HG03442 (cell line): ENCODE measurements at regions not wholly inside any gene's neighbourhood (a gene's known extent, or its start where the extent isn't known, plus 50 kb on each side); places are given as distances from the start of the nearest gene placed in this dataset.
A peak's percentile ranks its signal among the peaks of the same experiment; 100 is the strongest.
"Not testable (repeated sequence)": the region's sequence is repeated elsewhere in the genome, so short reads cannot be mapped to it uniquely, and the experiment has no call there.

Experiments used
- ATAC-seq: cut with Tn5 transposase; IDR thresholded peaks from one replicate; pipeline ENCODE4 v1.9.1; 2021; ENCODE audit warnings: mild to moderate bottlenecking, moderate library complexity; ENCODE audit not compliant: unreplicated experiment

DNA sequence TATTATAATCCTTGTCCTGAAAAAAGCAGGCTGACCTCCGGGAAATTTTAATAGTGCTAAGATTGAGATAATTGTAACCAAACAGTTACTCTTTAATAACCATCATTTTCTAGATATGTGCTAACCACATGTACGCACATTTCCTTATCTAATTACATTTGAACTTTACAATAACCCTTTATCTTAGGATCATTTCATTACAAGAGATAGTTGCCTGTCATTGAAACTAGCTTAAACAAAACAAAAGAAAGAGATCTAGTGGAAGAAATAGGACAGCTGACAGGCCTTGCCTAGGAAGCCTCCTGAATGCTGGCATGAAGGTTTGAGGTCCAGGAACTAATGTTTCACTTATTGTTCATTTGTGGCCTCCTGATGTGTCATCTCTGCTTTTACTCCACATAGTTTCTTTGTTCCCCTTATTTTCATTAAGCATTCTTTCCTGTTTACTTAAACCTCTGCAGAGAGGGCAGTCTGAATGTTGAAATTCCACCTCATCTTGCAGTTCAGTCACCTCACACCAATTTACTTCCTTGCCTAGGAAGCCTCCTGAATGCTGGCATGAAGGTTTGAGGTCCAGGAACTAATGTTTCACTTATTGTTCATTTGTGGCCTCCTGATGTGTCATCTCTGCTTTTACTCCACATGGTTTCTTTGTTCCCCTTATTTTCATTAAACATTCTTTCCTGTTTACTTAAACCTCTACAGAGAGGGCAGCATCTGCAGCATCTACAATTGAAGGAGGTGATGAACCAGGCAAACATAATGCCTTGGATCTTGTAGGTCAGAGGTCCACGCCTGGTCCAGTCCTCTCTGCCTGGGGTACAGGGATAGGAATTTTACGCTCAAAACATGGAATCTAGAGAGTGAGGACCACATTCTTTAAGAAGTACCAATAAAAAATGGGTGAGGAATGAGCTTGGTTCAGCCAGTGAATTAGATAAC, 247.5 kb downstream of the SPATA31A6 start:
- ATAC-seq = not testable (repeated sequence)

DNA sequence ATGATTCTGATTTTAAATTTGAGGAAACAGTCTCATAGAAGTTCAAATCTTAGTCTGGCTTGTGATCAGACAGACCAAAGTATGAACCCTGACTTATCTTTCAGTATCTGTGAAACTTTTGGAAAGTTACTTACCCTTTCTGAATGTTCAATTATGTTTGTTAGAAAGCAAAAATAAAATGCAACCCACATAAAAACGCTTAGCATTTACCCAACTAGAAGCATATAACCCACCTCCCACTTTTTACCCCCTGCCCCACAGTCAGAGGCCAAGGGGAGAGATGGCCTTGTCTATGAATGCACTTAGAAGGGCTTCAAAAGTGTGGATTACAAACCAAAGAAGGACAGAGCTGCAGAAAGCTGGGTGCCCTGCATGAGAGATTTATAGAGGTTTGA, 248.2 kb downstream of the SPATA31A6 start:
- not testable (repeated sequence) for ATAC-seq

DNA sequence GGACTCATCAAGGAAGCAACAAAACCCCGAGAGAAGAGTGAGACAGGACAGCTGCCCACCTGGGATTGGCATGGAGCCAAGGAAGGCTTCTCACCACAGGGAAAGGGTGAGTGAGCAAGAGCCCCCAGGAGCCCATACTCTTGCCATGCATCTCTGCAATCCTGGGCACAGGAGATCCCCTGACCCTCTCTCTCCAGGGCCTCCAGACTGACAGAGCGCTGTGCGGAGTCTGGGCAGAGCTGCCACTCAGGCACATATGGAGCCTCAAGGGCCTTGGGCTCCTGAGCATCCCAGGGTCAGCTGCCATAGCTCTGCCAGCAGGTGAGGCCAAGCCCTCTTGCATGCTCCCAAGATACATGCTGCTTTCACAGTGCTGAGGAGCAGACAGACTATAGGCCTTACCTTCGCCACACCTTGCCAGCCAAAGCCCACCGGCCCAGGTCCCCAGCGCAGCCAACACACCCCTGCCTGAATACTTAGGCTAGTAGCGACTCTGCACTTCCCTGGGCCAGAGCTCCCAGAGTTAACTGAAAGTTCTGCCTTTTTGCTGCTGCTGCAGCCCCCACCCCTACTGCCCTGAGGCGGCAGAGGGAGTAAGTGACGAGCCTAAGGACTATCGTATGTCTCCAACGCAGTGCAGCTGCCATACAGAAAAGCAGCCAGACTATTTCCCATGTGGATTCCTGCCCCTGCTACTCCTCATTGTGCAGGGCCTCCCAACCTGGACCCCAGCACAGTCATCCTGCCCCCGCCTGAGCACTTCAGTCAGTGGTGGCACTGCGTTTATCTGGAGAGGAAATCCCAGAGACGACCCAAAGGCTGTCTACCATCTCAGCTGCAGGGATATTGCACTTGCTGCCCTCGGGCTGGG, 251.6 kb downstream of the SPATA31A6 start:
- ATAC-seq = not testable (repeated sequence)

DNA sequence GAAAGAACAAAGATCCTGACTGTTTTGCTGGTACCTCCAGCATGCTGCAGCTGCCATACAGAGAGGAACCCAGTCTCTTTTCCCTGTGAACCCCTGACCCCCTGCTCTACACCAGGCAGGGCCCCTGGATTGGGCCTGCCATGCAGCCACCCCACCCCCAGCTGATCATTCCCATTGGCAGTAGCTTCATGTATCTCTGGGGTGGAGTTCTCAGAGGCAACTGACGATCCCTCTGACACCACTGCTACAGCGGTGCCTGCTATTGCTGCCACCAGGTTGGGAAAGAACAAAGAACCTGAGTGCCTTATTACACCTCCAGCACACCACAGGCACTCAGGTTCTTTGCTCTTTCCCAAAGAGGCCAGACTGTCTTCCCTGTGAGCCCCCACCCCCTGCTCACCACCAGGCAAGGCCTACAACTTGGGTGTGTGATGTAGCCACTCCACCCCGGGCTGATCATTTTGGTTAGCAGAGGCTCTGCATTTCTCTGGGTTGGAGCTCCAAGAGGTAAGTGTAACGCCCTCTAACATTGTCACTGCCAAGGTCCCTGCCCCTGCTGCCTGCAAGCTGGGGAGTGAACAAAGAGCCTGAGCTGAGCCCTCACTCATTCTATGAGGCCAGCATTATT, 252.4 kb downstream of the SPATA31A6 start:
- ATAC-seq = not testable (repeated sequence)

DNA sequence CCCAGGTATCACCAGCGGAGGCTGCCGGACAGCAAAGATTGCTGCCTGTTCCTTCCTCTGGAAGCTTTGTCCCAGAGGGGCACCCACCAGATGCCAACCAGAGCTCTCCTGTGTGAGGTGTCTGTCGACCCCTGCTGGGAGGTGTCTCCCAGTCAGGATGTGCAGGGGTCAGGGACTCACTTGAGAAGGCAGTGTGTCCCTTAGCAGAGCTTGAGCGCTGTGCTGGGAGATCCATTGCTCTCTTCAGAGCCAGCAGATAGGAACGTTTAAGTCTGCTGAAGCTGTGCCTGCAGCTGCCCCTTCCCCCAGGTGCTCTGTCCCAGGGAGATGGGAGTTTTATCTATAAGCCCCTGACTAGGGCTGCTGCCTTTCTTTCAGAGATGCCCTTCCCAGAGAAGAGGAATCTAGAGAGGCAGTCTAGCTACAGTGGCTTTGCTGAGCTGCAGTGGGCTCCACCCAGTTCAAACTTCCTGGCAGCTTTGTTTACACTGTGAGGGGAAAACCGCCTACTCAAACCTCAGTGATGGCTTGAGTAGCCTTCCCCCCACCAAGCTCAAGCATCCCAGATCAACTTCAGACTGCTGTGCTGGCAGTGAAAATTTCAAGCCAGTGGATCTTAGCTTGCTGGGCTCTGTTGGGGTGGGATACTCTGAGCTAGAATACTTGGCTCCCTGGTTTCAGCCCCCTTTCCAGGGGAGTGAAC, 253.7 kb downstream of the SPATA31A6 start:
- not testable (repeated sequence) for ATAC-seq

DNA sequence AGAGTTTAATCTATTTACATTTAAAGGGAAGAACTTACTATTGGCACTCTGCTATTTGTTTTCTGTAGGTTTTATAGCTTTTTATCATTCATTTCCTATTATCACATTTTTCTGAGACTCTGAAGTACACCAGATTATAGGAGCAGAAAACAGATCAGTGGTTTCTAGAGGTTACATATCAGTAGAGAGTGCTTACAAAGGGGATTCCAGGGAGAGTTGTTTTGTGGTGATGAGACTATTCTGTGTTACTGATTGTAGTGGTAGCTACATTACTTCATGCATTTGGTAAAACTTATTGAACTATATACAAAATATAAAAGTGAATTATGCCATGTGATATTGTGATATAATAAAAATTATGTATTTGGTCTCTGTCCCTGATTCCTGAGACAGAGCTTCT, 259.2 kb downstream of the SPATA31A6 start:
- ATAC-seq = not testable (repeated sequence)

DNA sequence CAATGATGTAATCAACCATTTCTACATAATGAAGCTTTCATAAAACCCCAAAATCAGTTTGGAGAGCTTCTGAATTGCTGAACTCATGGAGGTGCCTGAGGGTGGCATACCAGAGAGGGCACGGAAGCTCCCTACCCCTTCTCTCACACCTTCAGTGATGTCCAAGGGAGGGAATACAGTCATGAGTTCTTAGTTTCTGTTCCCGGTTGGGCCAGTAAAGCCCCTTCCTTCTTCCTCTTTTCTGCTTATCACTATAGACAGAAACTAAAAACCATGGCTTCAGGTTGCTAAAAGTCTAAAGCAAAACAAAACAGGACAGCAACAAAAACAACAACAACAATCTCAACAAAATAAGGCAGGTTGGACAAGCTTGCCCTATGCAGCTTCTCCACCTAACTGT, 260.0 kb downstream of the SPATA31A6 start:
- ATAC-seq = not testable (repeated sequence)

DNA sequence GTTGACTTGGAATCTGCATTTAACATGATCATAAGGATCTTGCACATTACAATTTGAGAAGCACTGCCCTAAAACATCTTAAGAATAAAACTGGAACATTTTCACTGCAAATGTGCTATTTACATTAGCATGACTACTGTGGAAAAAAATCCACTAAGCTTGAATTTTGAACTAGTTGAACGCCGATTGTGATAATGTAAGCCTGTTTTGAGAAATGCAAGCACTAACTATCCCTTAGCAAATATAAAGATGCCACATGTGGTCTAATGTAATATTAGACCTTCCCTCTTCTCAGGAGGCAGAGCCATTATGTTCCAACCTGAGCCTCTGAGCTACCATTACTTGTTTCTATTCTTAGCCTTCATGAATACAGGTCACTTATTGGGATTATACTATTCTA, 278.0 kb downstream of the SPATA31A6 start:
- not testable (repeated sequence) for ATAC-seq

DNA sequence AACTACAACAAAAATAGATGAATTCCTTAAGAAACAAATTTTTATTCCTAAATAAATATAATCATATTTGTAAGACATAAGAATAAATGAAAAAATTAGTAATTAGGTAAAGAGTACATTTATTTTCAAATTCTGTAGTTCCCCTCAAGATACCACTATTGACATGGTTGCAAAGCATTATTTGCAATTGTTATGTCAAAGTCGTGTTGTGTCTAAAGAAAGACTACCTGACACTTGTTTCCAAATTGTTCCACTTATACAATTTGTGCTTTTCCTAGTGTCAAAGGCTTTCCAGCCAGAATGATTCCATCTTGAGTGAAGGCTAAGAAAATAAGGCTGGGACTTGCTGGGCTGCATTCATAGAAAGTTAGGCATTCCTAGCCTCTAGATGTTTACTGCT, 278.4 kb downstream of the SPATA31A6 start:
- ATAC-seq = not testable (repeated sequence)

DNA sequence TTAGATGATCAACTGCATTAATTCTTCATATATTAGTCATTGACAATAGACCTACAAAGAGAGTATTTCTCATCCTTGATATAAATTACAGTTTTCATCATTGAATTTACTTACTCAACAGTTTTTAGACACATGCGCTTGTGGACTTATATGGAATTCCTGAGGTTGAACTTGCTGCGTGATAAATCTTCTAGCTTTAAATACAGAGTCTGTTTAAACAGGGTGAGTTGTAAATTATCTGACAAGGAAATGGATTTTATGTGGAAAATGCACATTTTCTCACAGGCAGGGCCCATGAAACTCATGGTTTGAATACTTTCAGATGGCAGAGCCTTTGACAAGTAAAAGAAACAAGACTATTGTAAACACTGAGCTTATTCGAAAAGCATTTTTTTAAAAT, 280.5 kb downstream of the SPATA31A6 start:
- not testable (repeated sequence) for ATAC-seq

DNA sequence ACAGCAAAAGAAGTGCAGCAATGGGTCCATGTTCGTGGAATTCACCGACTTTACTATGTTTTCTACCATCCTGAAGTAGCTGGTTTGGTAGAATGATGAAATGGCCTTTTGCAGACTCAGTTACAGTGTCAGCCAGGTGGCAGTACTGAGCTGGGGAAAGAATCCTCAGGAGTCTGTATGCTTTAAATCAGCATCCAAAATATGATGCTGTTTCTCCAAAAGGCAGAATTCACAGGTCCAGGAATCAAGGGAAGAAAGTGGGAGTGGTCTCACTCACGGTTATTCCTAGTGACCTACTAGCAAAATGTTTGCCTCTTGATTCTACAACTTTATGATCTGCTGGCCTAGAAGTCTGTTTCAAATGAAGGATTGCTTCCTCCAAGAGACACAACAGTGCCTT, 287.1 kb downstream of the SPATA31A6 start:
- not testable (repeated sequence) for ATAC-seq

DNA sequence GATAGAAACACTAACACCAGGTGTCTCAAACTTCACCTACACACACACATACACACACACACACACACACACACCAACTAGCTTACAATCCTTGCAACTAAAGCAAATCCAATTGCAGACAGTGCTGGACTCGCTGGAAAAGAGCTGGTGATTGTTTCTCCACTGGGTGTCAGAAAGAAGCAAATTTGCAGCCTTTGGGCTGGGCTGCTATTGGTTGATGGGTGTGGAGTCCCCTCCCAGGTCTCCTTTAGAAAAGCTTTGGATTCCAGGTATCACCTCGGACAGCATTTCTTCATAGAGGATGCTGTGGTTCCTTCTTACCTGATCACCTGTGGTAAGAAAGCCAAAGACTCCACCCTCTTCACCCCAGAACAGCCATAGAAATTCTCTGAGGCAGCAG, 307.5 kb downstream of the SPATA31A6 start:
- not testable (repeated sequence) for ATAC-seq

DNA sequence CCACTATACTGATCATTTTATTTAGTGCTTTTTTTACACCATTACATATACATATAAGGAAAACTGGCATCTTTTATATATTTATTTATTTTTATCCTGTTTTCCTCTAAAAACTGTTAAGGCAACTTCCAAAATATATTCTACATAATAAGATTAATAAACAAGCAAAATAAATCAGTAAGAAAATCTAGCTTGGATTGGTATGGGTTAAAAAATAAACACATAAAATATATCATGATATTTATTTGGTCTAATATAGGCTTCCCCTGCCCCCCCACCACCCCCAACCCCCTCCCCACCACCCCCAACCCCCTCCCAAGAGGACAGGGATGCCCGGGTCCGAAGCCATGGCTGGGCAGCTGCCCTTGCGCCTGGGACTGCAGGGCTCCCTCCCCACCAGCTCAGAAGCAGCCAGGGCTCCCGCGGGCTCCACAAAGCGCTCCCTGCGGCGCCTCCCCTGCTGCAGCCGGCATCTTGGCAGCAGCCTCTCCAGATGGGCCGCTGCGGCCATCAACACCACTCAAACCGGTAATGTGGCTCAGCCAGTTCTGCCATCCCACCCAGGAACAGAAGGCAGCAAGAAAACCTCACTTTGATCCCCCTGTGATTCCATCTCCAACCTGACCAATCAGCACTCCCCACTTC, 319.3 kb downstream of the SPATA31A6 start:
- not testable (repeated sequence) for ATAC-seq

DNA sequence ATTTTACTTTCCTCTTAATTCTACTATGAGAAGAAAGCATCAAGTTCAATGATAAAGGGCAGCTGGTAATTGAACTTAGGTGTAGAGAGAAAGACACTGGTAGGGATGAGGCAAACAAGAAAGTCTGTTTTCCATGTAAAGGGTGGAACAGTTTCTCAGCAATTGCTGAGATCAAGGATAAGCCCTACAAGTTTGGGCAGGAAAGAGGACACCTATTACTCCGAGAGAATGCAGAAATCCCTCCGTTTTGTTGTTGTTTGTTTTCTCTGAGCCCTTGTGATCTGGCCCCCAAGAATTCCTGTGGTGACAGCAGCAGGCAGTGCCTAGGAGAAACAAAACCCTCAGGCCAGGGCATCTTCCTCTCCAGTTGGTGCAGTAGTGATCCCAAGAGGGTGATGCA, 324.7 kb downstream of the SPATA31A6 start:
- not testable (repeated sequence) for ATAC-seq

DNA sequence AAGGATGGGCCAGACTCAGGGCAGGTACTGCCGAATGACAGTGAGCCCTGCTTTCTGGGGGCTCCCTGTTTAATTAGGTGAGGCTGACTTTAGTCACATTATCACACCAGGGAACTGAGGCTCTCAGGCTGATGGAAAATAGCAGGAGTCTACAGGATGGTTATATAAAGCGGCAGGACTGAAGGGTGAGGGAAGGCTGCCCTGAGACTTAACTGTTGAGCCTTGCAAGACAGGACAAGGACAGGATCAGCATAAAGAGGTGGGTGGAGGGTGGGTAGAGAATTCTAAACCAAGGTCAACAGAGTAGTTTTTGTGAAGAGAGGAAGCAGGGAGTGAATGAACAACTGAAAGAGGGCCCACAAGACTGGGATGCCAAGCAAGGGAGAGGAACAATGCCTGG, 330.1 kb downstream of the SPATA31A6 start:
- not testable (repeated sequence) for ATAC-seq

DNA sequence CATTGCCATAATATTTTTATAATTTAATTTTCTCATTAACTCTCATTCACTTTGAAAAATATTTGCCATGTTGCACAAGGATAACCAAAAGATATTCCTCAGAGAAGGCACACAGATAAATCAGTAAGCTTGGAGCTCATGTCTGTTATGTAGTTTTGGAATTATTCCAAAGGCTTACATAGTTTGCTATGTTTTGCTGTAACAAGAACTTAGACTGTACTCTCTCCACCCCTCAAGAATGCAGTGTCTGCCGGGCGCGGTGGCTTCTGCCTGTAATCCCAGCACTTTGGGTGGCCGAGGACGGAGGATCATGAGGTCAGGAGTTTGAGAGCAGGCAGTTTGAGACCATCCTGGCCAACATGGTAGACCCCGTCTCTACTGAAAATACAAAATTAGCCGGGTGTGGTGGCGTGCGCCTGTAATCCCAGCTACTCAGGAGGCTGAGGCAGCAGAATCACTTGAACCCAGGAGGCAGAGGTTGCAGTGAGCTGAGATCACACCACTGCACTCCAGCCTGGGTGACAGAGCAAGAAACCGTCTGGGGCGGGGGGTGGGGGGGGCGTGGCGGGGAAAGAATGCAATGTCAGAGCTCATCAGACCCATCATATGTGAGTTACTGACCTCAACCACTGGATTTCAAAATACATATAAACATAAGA, 351.0 kb downstream of the SPATA31A6 start:
- ATAC-seq = not testable (repeated sequence)

DNA sequence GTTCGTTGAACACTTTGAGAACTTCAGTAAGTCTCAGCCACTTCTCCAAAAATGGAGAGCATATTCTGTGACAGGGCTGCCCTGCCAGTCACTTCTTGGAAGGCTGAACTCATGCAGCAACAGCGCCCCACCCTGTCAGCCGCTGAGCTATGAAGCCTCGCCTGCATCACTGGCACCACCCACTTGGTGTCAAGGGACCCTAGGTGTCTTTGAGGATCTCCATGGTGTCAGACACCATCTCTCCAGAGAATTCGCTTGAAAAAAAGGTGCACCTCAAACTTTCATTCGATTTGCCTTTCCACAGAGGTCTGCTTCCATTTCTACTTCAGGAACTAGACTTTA, 351.5 kb downstream of the SPATA31A6 start:
- ATAC-seq = not testable (repeated sequence)

DNA sequence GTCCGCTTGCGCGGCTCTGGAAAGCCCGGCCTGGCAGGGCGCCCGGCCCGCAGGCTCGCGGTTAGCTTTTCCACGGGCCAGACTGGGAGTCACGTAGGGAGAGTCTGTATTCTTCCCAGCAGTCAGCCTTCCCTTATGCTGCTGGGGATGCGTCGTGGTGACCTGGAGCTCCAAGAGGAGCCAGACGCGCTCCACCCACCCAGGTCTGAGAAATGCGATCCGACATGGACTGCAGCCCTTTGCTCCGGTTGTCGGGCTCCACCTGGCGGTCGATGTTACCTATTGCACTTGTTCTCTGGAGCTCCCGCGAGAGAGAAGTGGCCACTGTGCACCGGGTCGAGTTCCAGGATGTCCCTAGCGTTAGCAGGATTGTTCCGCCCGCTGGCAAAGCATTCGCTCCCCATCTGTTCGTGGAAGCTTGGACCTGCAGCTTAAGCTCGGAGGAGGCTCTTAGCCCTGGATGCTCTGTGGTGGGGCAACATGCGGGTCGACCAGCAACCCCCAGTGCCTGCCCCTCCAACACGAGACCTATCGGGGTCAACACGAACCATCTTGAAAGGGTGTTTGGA, 367.4 kb downstream of the SPATA31A6 start:
- peak; percentile 77 for ATAC-seq

DNA sequence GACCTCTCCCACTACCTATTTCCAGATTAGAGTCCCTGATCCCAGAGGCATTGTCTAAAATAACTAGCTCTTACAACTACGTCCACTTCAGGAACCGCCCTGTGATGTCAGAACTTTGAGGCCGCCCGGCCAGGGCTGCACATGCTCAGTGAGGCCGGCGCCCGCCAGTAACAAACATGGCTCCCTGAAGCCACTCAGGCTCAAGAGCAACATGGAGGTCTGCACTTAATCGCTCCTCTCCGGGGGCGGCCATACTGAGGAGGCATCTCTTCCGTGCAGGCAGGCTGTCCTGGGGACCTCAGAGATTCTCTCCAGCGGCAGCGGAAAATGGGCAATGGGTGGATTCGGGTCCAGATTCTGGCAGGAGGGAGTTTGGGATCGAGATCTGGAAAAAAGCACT, 385.1 kb downstream of the SPATA31A6 start:
- ATAC-seq = not testable (repeated sequence)
